GM12878 (cell line): ENCODE measurements at regions not wholly inside any gene's neighbourhood (a gene's known extent, or its start where the extent isn't known, plus 50 kb on each side); places are given as distances from the start of the nearest gene placed in this dataset.

ENCODE experiments used
- ATAC-seq: fragments of 200-7000 bp; cut with Tn5 transposase; 3 replicates; pipeline ENCODE4 v1.9.1; 2020; ENCODE audit warnings: mild to moderate bottlenecking, moderate library complexity
- BruUV-seq: library from RNA; stranded (reverse); fragments of 400-500 nt; replicated peaks from 2 replicates; lab custom pipeline; 2021; lab: Mats Ljungman, UMichigan
- CTCF ChIA-PET: fragments of 300-600 bp; sonication (Branson Sonifier 250); formaldehyde crosslinking; extraction: SDS; loops from one replicate; lab custom pipeline; 2021; ENCODE audit warnings: inconsistent platforms; lab: Yijun Ruan, JAX
- POLR2A ChIA-PET: fragments of 350-600 bp; formaldehyde crosslinking; extraction: SDS; loops from one replicate; lab custom pipeline; 2021; ENCODE audit warnings: inconsistent platforms; lab: Charles Lee
- RAD21 ChIA-PET: fragments of 300-600 bp; sonication (Branson Sonifier 250); formaldehyde crosslinking; loops from one replicate; lab custom pipeline; 2023; ENCODE audit warnings: antibody characterized with exemption; ENCODE audit not compliant: unreplicated experiment; lab: Charles Lee
- SMC1A ChIA-PET: fragments of 300-600 bp; sonication (Branson Sonifier 250); formaldehyde crosslinking; loops from one replicate; lab custom pipeline; 2023; ENCODE audit not compliant: unreplicated experiment, uncharacterized antibody; lab: Charles Lee
- DNase-seq: peaks from one replicate; pipeline ENCODE4 v3.0.0-alpha.2; 2011; ENCODE audit warnings: low read depth, low spot score
- FAIRE-seq: peaks from 3 replicates; lab custom pipeline; 2011; peaks lifted over from hg19 to GRCh38; lab: Jason Lieb, UNC
- H2AFZ ChIP-seq: 2 replicates; pipeline ENCODE4 v1.6.0; 2011; ENCODE audit warnings: low read depth, low read length, control low read depth; ENCODE audit not compliant: control insufficient read depth
- H3K27ac ChIP-seq: 2 replicates; pipeline ENCODE4 v1.5.1; 2011; ENCODE audit warnings: control low read depth; ENCODE audit not compliant: control insufficient read depth, insufficient read depth
- H3K27me3 ChIP-seq, 2 experiments: replicated peaks in 1 of 2; 2 replicates each; pipeline versions ENCODE4 v1.6.0 to v1.6.1; 2011; ENCODE audit warnings: low read length in 1 of 2; ENCODE audit not compliant: control insufficient read depth in 2 of 2, insufficient read depth in 2 of 2
- H3K36me3 ChIP-seq, 2 experiments: 2 replicates each; pipeline ENCODE4 v1.5.1; 2011; ENCODE audit warnings: low read length in 1 of 2; ENCODE audit not compliant: control insufficient read depth in 2 of 2, insufficient read depth in 2 of 2
- H3K4me1 ChIP-seq: 2 replicates; pipeline ENCODE4 v1.6.1; 2011; ENCODE audit warnings: mild to moderate bottlenecking, low read length, moderate library complexity, mixed read lengths; ENCODE audit not compliant: control insufficient read depth, insufficient read depth
- H3K4me2 ChIP-seq: 2 replicates; pipeline ENCODE4 v1.6.0; 2011; ENCODE audit warnings: control low read depth; ENCODE audit not compliant: control insufficient read depth, insufficient read depth
- H3K4me3 ChIP-seq: fragments of 200-600 bp; sonication (generic); 2 replicates; pipeline ENCODE4 v1.5.1; 2016
- H3K79me2 ChIP-seq: 2 replicates; pipeline ENCODE4 v1.6.0; 2011; ENCODE audit warnings: low read length; ENCODE audit not compliant: control insufficient read depth, insufficient read depth
- H3K9ac ChIP-seq: 2 replicates; pipeline ENCODE4 v1.8.0; 2011; ENCODE audit warnings: low read length, control low read depth, mixed read lengths; ENCODE audit not compliant: control insufficient read depth, insufficient read depth
- H3K9me3 ChIP-seq: replicated peaks from 3 replicates; pipeline ENCODE4 v1.5.1; 2011; ENCODE audit warnings: mild to moderate bottlenecking, low read length; ENCODE audit not compliant: control insufficient read depth, insufficient read depth
- H4K20me1 ChIP-seq: 2 replicates; pipeline ENCODE4 v1.6.0; 2011; ENCODE audit not compliant: control insufficient read depth, insufficient read depth
- CEBPB ChIP-seq, 2 experiments: fragments of 150-350 bp in 1 of 2; IDR thresholded peaks; 2 replicates each; pipeline ENCODE4 v1.6.1; 2012 to 2014; ENCODE audit warnings: low read depth in 2 of 2, low read length in 2 of 2, borderline replicate concordance in 1 of 2, inconsistent platforms in 1 of 2
- CREM ChIP-seq: IDR thresholded peaks from 2 replicates; pipeline ENCODE4 v1.6.1; 2014; ENCODE audit warnings: antibody characterized with exemption, low read depth
- DPF2 ChIP-seq: fragments of 450-650 bp; IDR thresholded peaks from 2 replicates; pipeline ENCODE4 v1.6.1; 2017; ENCODE audit warnings: mild to moderate bottlenecking
- EZH2 ChIP-seq: IDR thresholded peaks from 2 replicates; pipeline ENCODE4 v1.6.1; 2012; ENCODE audit warnings: low read depth, mild to moderate bottlenecking, control low read depth, inconsistent platforms, low read length, borderline replicate concordance; ENCODE audit not compliant: control insufficient read depth
- HDAC6 ChIP-seq: fragments of 200-600 bp; sonication (generic); IDR thresholded peaks from one replicate; pipeline ENCODE4 v1.8.0; 2017; ENCODE audit warnings: antibody characterized with exemption; ENCODE audit not compliant: unreplicated experiment
- KDM1A ChIP-seq: fragments of 200-600 bp; sonication (generic); IDR thresholded peaks from 2 replicates; pipeline ENCODE4 v1.6.1; 2016; ENCODE audit warnings: borderline replicate concordance
- MAX ChIP-seq: IDR thresholded peaks from 2 replicates; pipeline ENCODE4 v1.6.1; 2012; ENCODE audit warnings: low read depth, low read length, improper control_type of control experiment
- MLLT1 ChIP-seq: fragments of 450-650 bp; IDR thresholded peaks from 2 replicates; pipeline ENCODE4 v1.6.1; 2016; ENCODE audit warnings: mild to moderate bottlenecking
- MYC ChIP-seq: IDR thresholded peaks from 2 replicates; pipeline ENCODE4 v1.6.1; 2011; ENCODE audit warnings: mild to moderate bottlenecking, low read length, moderate library complexity, inconsistent platforms; ENCODE audit not compliant: insufficient read depth, insufficient replicate concordance, insufficient read length, severe bottlenecking
- NFIC ChIP-seq: IDR thresholded peaks from 2 replicates; pipeline ENCODE4 v1.6.1; 2012; ENCODE audit warnings: low read depth, mild to moderate bottlenecking, inconsistent platforms, low read length, moderate library complexity
- NFYA ChIP-seq: IDR thresholded peaks from 2 replicates; pipeline ENCODE4 v1.6.1; 2011; ENCODE audit warnings: low read depth, mild to moderate bottlenecking, low read length, improper control_type of control experiment, borderline replicate concordance
- PAX8 ChIP-seq: fragments of 450-650 bp; IDR thresholded peaks from 2 replicates; pipeline ENCODE4 v1.6.1; 2017; ENCODE audit warnings: mild to moderate bottlenecking, moderate library complexity
- PML ChIP-seq: IDR thresholded peaks from 2 replicates; pipeline ENCODE4 v1.6.1; 2012; ENCODE audit warnings: low read length, inconsistent platforms
- SRF ChIP-seq, 2 experiments: IDR thresholded peaks; 2 replicates each; pipeline ENCODE4 v1.6.1; 2011; ENCODE audit warnings: low read depth in 2 of 2, low read length in 2 of 2, mild to moderate bottlenecking in 1 of 2, moderate library complexity in 1 of 2
- SUZ12 ChIP-seq: fragments of 200-600 bp; sonication (generic); IDR thresholded peaks from one replicate; pipeline ENCODE4 v1.6.1; 2018; ENCODE audit warnings: antibody characterized with exemption, mild to moderate bottlenecking; ENCODE audit not compliant: unreplicated experiment
- ZBTB40 ChIP-seq: fragments of 450-650 bp; IDR thresholded peaks from 2 replicates; pipeline ENCODE4 v1.6.1; 2016; ENCODE audit warnings: mild to moderate bottlenecking, moderate library complexity, borderline replicate concordance
- whole genome bisulfite sequencing: methylation state at CpG from one replicate; pipeline ENCODE4 v1.1.6; 2016; ENCODE audit warnings: low lambda C conversion rate; ENCODE audit not compliant: insufficient replicate concordance, insufficient coverage; ENCODE audit errors: missing lambda C conversion rate; 5-methylcytosine and 5-hydroxymethylcytosine counted together
- in situ Hi-C: fragments of 300-500 bp; cut with MboI; formaldehyde crosslinking; loops from 9 replicates; pipeline ENCODE4 v1.14.3; 2018; ENCODE audit warnings: mixed read lengths
- intact Hi-C: fragments of 100-400 bp; cut with micrococcal nuclease; formaldehyde crosslinking; loops from one replicate; pipeline ENCODE4 v1.14.2; 2022; ENCODE audit not compliant: unreplicated experiment
- TF ChIP-seq, protein P1 (sequence below): fragments of 150-350 bp; IDR thresholded peaks from 2 replicates; pipeline ENCODE4 v1.6.1; 2014; ENCODE audit warnings: mild to moderate bottlenecking, low read depth, low read length

- TF ChIP-seq, protein P1, sequence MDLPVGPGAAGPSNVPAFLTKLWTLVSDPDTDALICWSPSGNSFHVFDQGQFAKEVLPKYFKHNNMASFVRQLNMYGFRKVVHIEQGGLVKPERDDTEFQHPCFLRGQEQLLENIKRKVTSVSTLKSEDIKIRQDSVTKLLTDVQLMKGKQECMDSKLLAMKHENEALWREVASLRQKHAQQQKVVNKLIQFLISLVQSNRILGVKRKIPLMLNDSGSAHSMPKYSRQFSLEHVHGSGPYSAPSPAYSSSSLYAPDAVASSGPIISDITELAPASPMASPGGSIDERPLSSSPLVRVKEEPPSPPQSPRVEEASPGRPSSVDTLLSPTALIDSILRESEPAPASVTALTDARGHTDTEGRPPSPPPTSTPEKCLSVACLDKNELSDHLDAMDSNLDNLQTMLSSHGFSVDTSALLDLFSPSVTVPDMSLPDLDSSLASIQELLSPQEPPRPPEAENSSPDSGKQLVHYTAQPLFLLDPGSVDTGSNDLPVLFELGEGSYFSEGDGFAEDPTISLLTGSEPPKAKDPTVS = no peak
Measured at GRCh38 chr7:156537006-156537405, 103.6 kb upstream of the RNF32 start (continued).

GRCh38 chr7:156534925-156535324 is 105.6 kb upstream of the RNF32 start:
- Histone ChIP-seq H3K9me3 (no peaks in the 10 kb centered on the region; the same call in 2 of the 3 replicates), H3K79me2 (no peaks in the 10 kb centered on the region), H3K4me1 (no peaks in the 10 kb centered on the region), H3K4me3 (no peak overlapping the region), H3K4me2 (no peak overlapping the region), H3K27ac (no peak overlapping the region), H3K36me3 (no peaks in the 10 kb centered on the region), H4K20me1 (no peaks in the 10 kb centered on the region), H2AFZ (no peak overlapping the region), H3K9ac (no peak overlapping the region), H3K27me3 (no peaks in the 10 kb centered on the region; a peak in 1 of 4 replicates)
- POLR2A ChIA-PET = no interaction called here
- ATAC-seq (no peak), FAIRE-seq (no peak), DNase-seq (no peak)
- intact Hi-C loops (no loop called here), in situ Hi-C loops (no loop called here)
- SMC1A ChIA-PET = no interaction called here
- TF ChIP-seq CEBPB (IDR thresholded peaks at IDR 0.05; ENCODE audit: borderline replicate concordance in 1 of 2, low read depth in 2 of 2, low read length in 2 of 2) (no peak), MLLT1 (no peak), PAX8 (no peak), NFIC (no peak), SUZ12 (no peak), HDAC6 (no peak), EZH2 (no peak), KDM1A (no peak), DPF2 (no peak), ZBTB40 (no peak), MAX (no peak), NFYA (no peak), PML (no peak), SRF (IDR thresholded peaks at IDR 0.05; ENCODE audit: low read depth in 2 of 2, low read length in 2 of 2) (no peak), MYC (no peak), CREM (no peak)
- BruUV-seq = no TSS peak
- CTCF ChIA-PET = no interaction called here
- 29% methylated on average over 9 of the region's 9 CpGs for WGBS
- RAD21 ChIA-PET = no interaction called here
